DND-41 (cell line): ENCODE measurements at regions not wholly inside any gene's neighbourhood (a gene's known extent, or its start where the extent isn't known, plus 50 kb on each side); places are given as distances from the start of the nearest gene placed in this dataset.

Experiments used
- EZH2 ChIP-seq: IDR thresholded peaks from 3 replicates; pipeline ENCODE4 v1.6.1; 2012; ENCODE audit warnings: borderline replicate concordance, low read depth, mild to moderate bottlenecking, moderate library complexity, low read length, inconsistent platforms; ENCODE audit not compliant: severe bottlenecking
- TF ChIP-seq, protein P1 (sequence below): IDR thresholded peaks from 2 replicates; pipeline ENCODE4 v1.5.1; 2012; ENCODE audit warnings: borderline replicate concordance, low read length, moderate library complexity, mild to moderate bottlenecking; ENCODE audit not compliant: poor library complexity, severe bottlenecking; ENCODE audit errors: extremely low read depth

GRCh38 chr20:55216525-55217242 lies 741.3 kb downstream of the DOK5 start:
- TF ChIP-seq, protein P1, sequence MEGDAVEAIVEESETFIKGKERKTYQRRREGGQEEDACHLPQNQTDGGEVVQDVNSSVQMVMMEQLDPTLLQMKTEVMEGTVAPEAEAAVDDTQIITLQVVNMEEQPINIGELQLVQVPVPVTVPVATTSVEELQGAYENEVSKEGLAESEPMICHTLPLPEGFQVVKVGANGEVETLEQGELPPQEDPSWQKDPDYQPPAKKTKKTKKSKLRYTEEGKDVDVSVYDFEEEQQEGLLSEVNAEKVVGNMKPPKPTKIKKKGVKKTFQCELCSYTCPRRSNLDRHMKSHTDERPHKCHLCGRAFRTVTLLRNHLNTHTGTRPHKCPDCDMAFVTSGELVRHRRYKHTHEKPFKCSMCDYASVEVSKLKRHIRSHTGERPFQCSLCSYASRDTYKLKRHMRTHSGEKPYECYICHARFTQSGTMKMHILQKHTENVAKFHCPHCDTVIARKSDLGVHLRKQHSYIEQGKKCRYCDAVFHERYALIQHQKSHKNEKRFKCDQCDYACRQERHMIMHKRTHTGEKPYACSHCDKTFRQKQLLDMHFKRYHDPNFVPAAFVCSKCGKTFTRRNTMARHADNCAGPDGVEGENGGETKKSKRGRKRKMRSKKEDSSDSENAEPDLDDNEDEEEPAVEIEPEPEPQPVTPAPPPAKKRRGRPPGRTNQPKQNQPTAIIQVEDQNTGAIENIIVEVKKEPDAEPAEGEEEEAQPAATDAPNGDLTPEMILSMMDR, result no peak
- no peak for TF ChIP-seq EZH2
